ENCODE measurements at regions not wholly inside any gene's neighbourhood (a gene's known extent, or its start where the extent isn't known, plus 50 kb on each side); places are given as distances from the start of the nearest gene placed in this dataset.

DNA sequence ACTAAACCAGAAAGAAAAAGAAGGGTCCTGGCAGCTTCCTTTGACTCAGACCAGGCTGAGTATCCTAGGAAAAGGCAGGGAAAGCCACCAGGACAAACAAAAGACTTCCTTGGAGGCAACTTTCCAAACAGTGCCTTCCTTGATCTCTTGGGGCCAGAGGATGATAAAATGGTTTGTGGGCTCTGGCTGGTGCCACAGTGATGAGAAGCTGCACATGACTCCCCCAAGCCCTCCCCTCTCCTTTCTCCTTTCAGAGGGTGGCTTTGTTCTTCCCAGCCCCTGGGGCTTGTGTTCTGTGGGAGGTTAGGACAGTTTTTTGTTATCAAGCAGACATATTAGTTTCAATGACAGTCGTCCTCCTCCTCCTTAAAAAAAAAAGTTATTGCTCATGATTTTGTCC, 183.2 kb downstream of the SEM1 start:
- Mint-ChIP-seq H3K4me1 (no peaks in the 10 kb centered on the region), H3K27me3 (peaks cover 2% of the 10 kb centered on the region), H3K36me3 (ENCODE audit: low read depth) (no peaks in the 10 kb centered on the region), H3K27ac (no peak overlapping the region), H3K4me3 (no peak overlapping the region), H3K9me3 (no peaks in the 10 kb centered on the region)
- TF ChIP-seq, protein P1, sequence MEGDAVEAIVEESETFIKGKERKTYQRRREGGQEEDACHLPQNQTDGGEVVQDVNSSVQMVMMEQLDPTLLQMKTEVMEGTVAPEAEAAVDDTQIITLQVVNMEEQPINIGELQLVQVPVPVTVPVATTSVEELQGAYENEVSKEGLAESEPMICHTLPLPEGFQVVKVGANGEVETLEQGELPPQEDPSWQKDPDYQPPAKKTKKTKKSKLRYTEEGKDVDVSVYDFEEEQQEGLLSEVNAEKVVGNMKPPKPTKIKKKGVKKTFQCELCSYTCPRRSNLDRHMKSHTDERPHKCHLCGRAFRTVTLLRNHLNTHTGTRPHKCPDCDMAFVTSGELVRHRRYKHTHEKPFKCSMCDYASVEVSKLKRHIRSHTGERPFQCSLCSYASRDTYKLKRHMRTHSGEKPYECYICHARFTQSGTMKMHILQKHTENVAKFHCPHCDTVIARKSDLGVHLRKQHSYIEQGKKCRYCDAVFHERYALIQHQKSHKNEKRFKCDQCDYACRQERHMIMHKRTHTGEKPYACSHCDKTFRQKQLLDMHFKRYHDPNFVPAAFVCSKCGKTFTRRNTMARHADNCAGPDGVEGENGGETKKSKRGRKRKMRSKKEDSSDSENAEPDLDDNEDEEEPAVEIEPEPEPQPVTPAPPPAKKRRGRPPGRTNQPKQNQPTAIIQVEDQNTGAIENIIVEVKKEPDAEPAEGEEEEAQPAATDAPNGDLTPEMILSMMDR (IDR thresholded peaks at IDR 0.05), result no peak
- CTCF ChIA-PET, result no interaction called here
- intact Hi-C loops (cut with micrococcal nuclease), result no loop called here
- ATAC-seq (ENCODE audit: low read depth) (no peak), DNase-seq (no peak)
- POLR2A ChIA-PET, result no interaction called here

DNA sequence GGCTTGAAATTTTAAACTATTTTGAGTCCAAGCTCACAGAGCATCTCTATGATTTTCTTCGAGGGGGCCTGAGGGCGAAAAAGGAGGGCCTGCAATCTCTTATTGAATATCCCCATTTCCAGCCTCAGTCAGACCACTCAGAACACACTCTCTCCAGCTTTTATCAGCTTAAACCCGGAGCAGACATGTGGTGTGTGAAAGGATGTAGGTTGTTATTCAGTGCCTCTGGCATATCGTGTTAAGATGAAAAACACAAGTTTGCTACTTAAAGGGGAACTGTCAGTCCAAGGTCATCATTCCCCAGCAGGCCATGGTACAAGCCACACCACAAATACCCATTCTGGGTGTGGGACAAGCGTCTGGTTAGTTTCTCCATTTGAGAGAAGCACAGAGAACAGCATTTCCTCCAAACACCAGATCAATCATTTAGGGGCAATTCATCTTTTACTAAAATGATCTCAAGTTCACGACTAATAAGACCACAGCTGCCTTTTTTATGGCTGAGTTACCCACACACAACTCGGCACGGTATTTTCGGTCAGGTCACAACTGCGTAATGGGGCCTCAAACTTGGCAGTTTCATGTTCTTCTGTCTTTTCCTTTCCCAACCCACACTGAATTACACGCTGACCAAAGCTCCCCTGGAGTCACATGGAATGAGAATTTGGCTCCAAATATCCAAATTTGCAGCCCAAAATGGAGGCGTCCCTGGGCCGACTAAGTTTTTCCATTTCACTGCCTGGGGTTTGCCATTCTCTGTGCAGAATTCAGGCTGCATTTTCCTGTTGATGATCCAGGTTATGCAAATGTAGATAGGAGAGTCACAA, 188.4 kb downstream of the SEM1 start:
- intact Hi-C loops (cut with micrococcal nuclease), result no loop called here
- Mint-ChIP-seq H3K36me3 (ENCODE audit: low read depth) (no peaks in the 10 kb centered on the region), H3K9me3 (no peaks in the 10 kb centered on the region), H3K4me1 (no peaks in the 10 kb centered on the region), H3K27me3 (peaks cover 4% of the 10 kb centered on the region), H3K27ac (no peak overlapping the region), H3K4me3 (no peak overlapping the region)
- CTCF ChIA-PET, result no interaction called here
- TF ChIP-seq, protein P1 (IDR thresholded peaks at IDR 0.05), result no peak
- POLR2A ChIA-PET, result no interaction called here
- ATAC-seq (ENCODE audit: low read depth) (no peak), DNase-seq (no peak)

DNA sequence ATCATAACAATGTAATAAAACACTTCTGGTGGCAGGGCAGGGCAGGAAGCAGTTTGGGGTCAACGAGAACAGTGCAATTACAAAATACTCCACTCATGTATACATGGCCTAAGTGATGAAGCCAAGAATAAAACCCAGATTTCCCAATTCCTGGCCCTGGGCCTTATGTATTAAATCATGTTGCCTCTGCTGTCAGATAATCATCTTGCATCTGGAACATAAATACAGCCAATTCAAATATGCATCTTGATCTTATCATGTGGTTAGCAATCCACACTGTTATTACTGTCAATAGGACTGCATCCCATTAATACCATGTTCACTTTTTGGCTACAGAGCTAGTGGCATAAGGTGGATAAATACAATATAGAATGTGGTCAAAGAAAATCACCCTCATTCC, 186.5 kb upstream of the SLC25A13 start:
- no peaks in the 10 kb centered on the region for H3K4me1 Mint-ChIP-seq
- DNase-seq (no peak), ATAC-seq (ENCODE audit: low read depth) (no peak)
- no peak overlapping the region for H3K27ac Mint-ChIP-seq
- no peak overlapping the region for H3K4me3 Mint-ChIP-seq
- no peaks in the 10 kb centered on the region for H3K9me3 Mint-ChIP-seq
- POLR2A ChIA-PET, result no interaction called here
- intact Hi-C loops (cut with micrococcal nuclease), result no loop called here
- CTCF ChIA-PET, result no interaction called here
- TF ChIP-seq, protein P1 (IDR thresholded peaks at IDR 0.05), result no peak
- H3K36me3 Mint-ChIP-seq (ENCODE audit: low read depth), result no peaks in the 10 kb centered on the region
- H3K27me3 Mint-ChIP-seq, result peaks cover 3% of the 10 kb centered on the region

DNA sequence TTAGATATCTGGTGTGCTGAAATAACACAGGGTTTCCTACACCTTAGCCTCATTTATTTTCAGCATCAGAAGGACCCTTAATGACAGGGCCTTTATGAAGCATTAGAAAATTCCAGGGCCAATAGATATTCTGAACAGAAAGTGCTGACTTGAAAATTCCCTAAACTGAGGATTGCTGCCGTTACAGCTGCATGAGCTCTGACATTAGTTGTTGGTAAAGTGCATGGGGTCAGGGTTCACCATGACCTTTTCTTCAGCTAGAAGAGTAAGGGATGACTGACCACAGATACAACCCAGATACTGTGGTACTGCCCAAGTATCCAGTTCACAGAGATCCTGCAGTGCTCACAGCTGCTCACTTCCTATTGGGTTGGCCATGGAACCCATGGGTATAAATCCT, 181.7 kb upstream of the SLC25A13 start:
- no peak for DNase-seq
- no peak for ATAC-seq (ENCODE audit: low read depth)
- Mint-ChIP-seq H3K36me3 (ENCODE audit: low read depth) (no peaks in the 10 kb centered on the region), H3K4me3 (no peak overlapping the region), H3K4me1 (no peaks in the 10 kb centered on the region), H3K9me3 (no peaks in the 10 kb centered on the region), H3K27ac (no peak overlapping the region), H3K27me3 (peaks cover 3% of the 10 kb centered on the region)
- POLR2A ChIA-PET, result no interaction called here
- intact Hi-C loops (cut with micrococcal nuclease), result no loop called here
- CTCF ChIA-PET, result no interaction called here
- TF ChIP-seq, protein P1 (IDR thresholded peaks at IDR 0.05), result no peak

DNA sequence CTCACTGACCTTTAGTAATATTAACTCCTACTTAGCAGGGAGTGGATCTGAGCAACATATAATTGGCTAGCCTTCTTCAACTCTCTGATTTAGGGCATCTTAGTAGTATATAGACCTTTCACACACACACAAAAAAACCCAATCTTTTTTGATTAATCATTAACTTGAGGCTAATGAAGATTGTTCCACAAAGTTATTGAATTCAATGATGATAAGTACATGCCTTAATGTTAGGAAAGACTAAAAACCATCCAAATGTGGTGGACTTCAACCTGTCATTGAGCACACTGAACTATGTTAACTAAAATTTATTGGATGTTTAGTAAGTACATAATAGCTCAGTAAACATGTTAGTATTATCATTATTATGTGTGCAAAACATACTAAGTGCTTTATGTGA, 179.4 kb upstream of the SLC25A13 start:
- intact Hi-C loops (cut with micrococcal nuclease), result no loop called here
- no peak for ATAC-seq (ENCODE audit: low read depth)
- Mint-ChIP-seq H3K36me3 (ENCODE audit: low read depth) (no peaks in the 10 kb centered on the region), H3K9me3 (no peaks in the 10 kb centered on the region), H3K27ac (no peak overlapping the region), H3K4me1 (no peaks in the 10 kb centered on the region), H3K4me3 (no peak overlapping the region), H3K27me3 (no peaks in the 10 kb centered on the region)
- no peak for DNase-seq
- ChIA-PET CTCF (no interaction called here), POLR2A (no interaction called here)
- TF ChIP-seq, protein P1 (IDR thresholded peaks at IDR 0.05), result no peak

All from activated B cell treated with CpG ODN at 0.5 μM for 24 hours (primary cell).